K562 (cell line): ENCODE measurements at regions not wholly inside any gene's neighbourhood (a gene's known extent, or its start where the extent isn't known, plus 50 kb on each side); places are given as distances from the start of the nearest gene placed in this dataset.

Source experiments
- DACH1 ChIP-seq: fragments of 450-650 bp; IDR thresholded peaks from 2 replicates; pipeline ENCODE4 v1.6.1; 2018; ENCODE audit not compliant: partially characterized antibody
- FOS ChIP-seq: IDR thresholded peaks from 3 replicates; pipeline ENCODE4 v1.6.1; 2011; ENCODE audit not compliant: insufficient read length; ENCODE audit errors: extremely low read depth
- FOXK1 ChIP-seq: sonication (generic); formaldehyde crosslinking; IDR thresholded peaks from 2 replicates; pipeline ENCODE4 v1.8.0; 2022; ENCODE audit warnings: missing genetic modification reagents, mild to moderate bottlenecking, borderline replicate concordance
- HLTF ChIP-seq: fragments of 450-650 bp; IDR thresholded peaks from 2 replicates; pipeline ENCODE4 v1.6.1; 2016
- HNRNPH1 ChIP-seq: fragments of 200-400 bp; formaldehyde crosslinking; optimal IDR thresholded peaks from 2 replicates; pipeline ENCODE3; 2017; ENCODE audit warnings: low read depth, mild to moderate bottlenecking, low read length, moderate library complexity
- NR3C1 ChIP-seq: sonication (generic); formaldehyde crosslinking; IDR thresholded peaks from 2 replicates; pipeline ENCODE4 v1.8.1; 2022; ENCODE audit warnings: missing genetic modification reagents
- PCBP2 ChIP-seq: fragments of 200-400 bp; formaldehyde crosslinking; IDR thresholded peaks from 2 replicates; pipeline ENCODE4 v1.6.1; 2018; ENCODE audit warnings: low read length, low read depth, mild to moderate bottlenecking, moderate library complexity; ENCODE audit not compliant: poor library complexity, severe bottlenecking
- SETDB1 ChIP-seq: IDR thresholded peaks from one replicate; pipeline ENCODE4 v1.6.1; 2012; ENCODE audit warnings: low read length, control low read depth, inconsistent platforms
- SMC3 ChIP-seq: conservative IDR thresholded peaks from 2 replicates; pipeline ENCODE4 v1.6.1; 2011; ENCODE audit warnings: low read depth, low read length, improper control_type of control experiment; ENCODE audit not compliant: insufficient read depth
- TF ChIP-seq, protein P1 (sequence below), 2 experiments: fragments of 450-650 bp; formaldehyde crosslinking in 1 of 2; IDR thresholded peaks; 2 replicates each; pipeline versions ENCODE4 v1.4.0 to v1.6.1; 2014 to 2020; ENCODE audit warnings: mild to moderate bottlenecking in 2 of 2, borderline replicate concordance in 1 of 2, low read depth in 1 of 2
- TF ChIP-seq, protein P2 (sequence below): fragments of 200-800 bp; sonication (Bioruptor generic); IDR thresholded peaks from 2 replicates; pipeline ENCODE4 v1.6.1; 2017; ENCODE audit warnings: missing genetic modification characterization, missing compliant biosample characterization
- TF ChIP-seq, protein P3 (sequence below), 3 experiments: IDR thresholded peaks in 2 of 3; conservative IDR thresholded peaks in 1 of 3; 2 replicates each; pipeline ENCODE4 v1.5.1; 2011 to 2012; ENCODE audit warnings: low read length in 3 of 3, mild to moderate bottlenecking in 3 of 3, control low read depth in 2 of 3, improper control_type of control experiment in 1 of 3, inconsistent platforms in 1 of 3, low read depth in 1 of 3, mixed read lengths in 1 of 3, moderate library complexity in 1 of 3; ENCODE audit not compliant: insufficient read depth in 2 of 3

DNA sequence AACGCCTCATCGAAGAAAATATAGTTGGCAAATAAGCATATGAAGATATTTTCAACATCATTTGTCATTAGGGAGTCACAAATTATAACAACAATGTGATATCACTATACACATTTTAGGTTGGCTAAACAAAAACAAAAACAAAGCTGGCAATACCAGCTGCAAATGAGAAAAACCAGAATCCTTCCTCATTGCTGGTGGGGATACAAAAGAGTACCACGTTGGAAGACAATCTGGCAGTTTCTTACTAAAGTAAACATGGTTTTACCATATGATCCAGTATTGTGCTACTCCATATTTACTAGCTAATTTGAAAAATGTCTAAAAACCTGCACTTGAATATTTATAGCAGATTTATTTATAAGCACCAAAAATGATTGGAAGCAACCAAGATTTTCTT, 1204.1 kb downstream of the MRPL39 start:
- no peak for TF ChIP-seq HLTF
- TF ChIP-seq, protein P1, sequence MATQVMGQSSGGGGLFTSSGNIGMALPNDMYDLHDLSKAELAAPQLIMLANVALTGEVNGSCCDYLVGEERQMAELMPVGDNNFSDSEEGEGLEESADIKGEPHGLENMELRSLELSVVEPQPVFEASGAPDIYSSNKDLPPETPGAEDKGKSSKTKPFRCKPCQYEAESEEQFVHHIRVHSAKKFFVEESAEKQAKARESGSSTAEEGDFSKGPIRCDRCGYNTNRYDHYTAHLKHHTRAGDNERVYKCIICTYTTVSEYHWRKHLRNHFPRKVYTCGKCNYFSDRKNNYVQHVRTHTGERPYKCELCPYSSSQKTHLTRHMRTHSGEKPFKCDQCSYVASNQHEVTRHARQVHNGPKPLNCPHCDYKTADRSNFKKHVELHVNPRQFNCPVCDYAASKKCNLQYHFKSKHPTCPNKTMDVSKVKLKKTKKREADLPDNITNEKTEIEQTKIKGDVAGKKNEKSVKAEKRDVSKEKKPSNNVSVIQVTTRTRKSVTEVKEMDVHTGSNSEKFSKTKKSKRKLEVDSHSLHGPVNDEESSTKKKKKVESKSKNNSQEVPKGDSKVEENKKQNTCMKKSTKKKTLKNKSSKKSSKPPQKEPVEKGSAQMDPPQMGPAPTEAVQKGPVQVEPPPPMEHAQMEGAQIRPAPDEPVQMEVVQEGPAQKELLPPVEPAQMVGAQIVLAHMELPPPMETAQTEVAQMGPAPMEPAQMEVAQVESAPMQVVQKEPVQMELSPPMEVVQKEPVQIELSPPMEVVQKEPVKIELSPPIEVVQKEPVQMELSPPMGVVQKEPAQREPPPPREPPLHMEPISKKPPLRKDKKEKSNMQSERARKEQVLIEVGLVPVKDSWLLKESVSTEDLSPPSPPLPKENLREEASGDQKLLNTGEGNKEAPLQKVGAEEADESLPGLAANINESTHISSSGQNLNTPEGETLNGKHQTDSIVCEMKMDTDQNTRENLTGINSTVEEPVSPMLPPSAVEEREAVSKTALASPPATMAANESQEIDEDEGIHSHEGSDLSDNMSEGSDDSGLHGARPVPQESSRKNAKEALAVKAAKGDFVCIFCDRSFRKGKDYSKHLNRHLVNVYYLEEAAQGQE (IDR thresholded peaks at IDR 0.05; ENCODE audit: borderline replicate concordance): no peak
- TF ChIP-seq, protein P1 (CRISPR knock-in tag; IDR thresholded peaks at IDR 0.05; ENCODE audit: low read depth): no peak
- no peak for TF ChIP-seq PCBP2
- no peak for TF ChIP-seq DACH1
- TF ChIP-seq, protein P2, sequence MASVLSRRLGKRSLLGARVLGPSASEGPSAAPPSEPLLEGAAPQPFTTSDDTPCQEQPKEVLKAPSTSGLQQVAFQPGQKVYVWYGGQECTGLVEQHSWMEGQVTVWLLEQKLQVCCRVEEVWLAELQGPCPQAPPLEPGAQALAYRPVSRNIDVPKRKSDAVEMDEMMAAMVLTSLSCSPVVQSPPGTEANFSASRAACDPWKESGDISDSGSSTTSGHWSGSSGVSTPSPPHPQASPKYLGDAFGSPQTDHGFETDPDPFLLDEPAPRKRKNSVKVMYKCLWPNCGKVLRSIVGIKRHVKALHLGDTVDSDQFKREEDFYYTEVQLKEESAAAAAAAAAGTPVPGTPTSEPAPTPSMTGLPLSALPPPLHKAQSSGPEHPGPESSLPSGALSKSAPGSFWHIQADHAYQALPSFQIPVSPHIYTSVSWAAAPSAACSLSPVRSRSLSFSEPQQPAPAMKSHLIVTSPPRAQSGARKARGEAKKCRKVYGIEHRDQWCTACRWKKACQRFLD (CRISPR knock-in tag): no peak
- TF ChIP-seq FOXK1: no peak
- TF ChIP-seq FOS: no peak
- TF ChIP-seq NR3C1 (CRISPR knock-in tag): no peak
- TF ChIP-seq, protein P3, sequence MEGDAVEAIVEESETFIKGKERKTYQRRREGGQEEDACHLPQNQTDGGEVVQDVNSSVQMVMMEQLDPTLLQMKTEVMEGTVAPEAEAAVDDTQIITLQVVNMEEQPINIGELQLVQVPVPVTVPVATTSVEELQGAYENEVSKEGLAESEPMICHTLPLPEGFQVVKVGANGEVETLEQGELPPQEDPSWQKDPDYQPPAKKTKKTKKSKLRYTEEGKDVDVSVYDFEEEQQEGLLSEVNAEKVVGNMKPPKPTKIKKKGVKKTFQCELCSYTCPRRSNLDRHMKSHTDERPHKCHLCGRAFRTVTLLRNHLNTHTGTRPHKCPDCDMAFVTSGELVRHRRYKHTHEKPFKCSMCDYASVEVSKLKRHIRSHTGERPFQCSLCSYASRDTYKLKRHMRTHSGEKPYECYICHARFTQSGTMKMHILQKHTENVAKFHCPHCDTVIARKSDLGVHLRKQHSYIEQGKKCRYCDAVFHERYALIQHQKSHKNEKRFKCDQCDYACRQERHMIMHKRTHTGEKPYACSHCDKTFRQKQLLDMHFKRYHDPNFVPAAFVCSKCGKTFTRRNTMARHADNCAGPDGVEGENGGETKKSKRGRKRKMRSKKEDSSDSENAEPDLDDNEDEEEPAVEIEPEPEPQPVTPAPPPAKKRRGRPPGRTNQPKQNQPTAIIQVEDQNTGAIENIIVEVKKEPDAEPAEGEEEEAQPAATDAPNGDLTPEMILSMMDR (IDR thresholded peaks at IDR 0.05 in 2 of 3, conservative IDR thresholded peaks at IDR 0.05 in 1 of 3; ENCODE audit: insufficient read depth in 2 of 3, low read depth in 1 of 3, low read length in 3 of 3): no peak
- TF ChIP-seq SMC3: no peak
- no peak for TF ChIP-seq HNRNPH1
- TF ChIP-seq SETDB1: no peak
